ENCODE measurements at regions not wholly inside any gene's neighbourhood (a gene's known extent, or its start where the extent isn't known, plus 50 kb on each side); places are given as distances from the start of the nearest gene placed in this dataset.

DNA sequence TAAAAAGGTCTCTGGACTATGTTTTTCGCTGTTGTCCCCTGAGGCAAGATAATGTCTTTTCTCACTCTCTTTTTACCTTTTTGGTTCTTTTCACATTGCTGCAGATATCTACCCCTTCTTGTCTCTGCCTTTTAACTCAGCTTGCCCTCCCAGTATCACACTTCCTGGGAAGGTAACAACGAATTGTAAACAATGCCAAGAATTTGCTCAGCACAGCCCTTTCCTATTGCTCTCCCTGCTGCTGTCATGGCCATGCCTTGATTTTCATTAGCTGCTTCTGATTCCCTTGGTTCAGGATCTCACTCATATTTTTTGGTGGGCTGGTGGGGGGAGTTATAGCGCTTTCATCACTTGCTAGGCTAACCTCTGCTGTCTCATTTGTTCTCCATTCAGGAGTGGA lies 123.1 kb upstream of the DPH6 start:
- BruUV-seq (replicated peaks) = no TSS peak
- Mint-ChIP-seq H3K9me3 (ENCODE audit: low read depth, unreplicated experiment) (no peaks in the 10 kb centered on the region), H3K4me3 (ENCODE audit: low read depth, unreplicated experiment) (no peak overlapping the region), H3K27ac (ENCODE audit: unreplicated experiment) (no peak overlapping the region), H3K36me3 (ENCODE audit: insufficient read depth, unreplicated experiment) (no peaks in the 10 kb centered on the region), H3K27me3 (ENCODE audit: unreplicated experiment) (no peaks in the 10 kb centered on the region), H3K4me1 (ENCODE audit: low read depth, unreplicated experiment) (no peaks in the 10 kb centered on the region)
- CTCF ChIA-PET = no interaction called here
- TF ChIP-seq, protein P1, sequence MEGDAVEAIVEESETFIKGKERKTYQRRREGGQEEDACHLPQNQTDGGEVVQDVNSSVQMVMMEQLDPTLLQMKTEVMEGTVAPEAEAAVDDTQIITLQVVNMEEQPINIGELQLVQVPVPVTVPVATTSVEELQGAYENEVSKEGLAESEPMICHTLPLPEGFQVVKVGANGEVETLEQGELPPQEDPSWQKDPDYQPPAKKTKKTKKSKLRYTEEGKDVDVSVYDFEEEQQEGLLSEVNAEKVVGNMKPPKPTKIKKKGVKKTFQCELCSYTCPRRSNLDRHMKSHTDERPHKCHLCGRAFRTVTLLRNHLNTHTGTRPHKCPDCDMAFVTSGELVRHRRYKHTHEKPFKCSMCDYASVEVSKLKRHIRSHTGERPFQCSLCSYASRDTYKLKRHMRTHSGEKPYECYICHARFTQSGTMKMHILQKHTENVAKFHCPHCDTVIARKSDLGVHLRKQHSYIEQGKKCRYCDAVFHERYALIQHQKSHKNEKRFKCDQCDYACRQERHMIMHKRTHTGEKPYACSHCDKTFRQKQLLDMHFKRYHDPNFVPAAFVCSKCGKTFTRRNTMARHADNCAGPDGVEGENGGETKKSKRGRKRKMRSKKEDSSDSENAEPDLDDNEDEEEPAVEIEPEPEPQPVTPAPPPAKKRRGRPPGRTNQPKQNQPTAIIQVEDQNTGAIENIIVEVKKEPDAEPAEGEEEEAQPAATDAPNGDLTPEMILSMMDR (IDR thresholded peaks at IDR 0.05; ENCODE audit: unreplicated experiment) = no peak
- intact Hi-C loops (cut with micrococcal nuclease; ENCODE audit: unreplicated experiment) = no loop called here
- no peak for DNase-seq

DNA sequence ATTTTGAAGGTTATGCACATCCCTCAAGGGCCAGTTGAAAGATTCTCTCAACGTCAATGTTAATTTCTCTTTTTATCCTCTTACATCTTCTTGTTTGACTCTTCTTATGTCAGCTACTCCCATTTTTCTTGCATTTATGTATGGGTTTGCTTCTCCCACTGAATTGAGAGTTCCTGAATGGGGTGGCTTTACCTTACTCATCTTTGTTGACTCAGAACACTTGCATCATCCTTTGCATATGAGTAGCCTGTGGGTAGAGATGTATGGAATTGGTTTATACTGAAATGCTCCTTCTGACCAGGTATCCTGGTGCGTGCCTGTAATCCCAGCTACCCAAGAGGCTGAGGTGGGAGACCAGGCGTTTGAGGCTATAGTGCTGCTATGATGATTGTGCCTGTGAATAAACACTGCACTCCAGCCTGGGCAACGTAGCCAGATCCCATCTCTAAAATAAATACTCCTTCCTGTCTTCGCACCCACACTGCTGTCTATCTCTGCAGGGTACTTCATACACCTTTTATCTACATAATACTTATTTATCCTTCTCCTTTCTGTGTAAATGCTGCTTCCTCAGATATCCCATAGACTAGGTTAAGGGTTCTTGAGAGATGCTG lies 123.6 kb upstream of the DPH6 start:
- intact Hi-C loops (cut with micrococcal nuclease; ENCODE audit: unreplicated experiment) = no loop called here

DNA sequence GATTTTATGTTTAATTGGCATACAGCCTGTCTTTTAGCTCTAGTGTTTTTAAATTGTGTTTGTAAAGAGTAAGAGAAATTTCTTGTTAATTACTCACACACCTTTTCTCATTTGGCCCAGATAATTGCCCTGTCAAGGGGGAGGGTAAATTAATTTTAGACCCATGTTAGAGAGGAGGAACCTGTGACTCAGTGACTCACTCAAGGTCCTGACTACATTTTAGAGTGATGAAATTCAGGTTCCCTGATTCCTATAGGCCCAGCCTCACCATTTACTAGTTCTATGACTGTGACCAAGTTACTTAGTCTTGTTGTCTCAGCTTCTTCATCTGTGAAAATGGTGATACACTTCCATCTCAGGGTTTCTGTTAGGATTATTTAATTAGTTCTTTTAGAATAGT lies 125.2 kb upstream of the DPH6 start:
- intact Hi-C loops (cut with micrococcal nuclease; ENCODE audit: unreplicated experiment) = no loop called here
- H3K36me3 Mint-ChIP-seq (ENCODE audit: insufficient read depth, unreplicated experiment) = no peaks in the 10 kb centered on the region
- no peaks in the 10 kb centered on the region for H3K9me3 Mint-ChIP-seq (ENCODE audit: low read depth, unreplicated experiment)
- TF ChIP-seq, protein P1 (IDR thresholded peaks at IDR 0.05; ENCODE audit: unreplicated experiment) = no peak
- no peaks in the 10 kb centered on the region for H3K27me3 Mint-ChIP-seq (ENCODE audit: unreplicated experiment)
- H3K4me1 Mint-ChIP-seq (ENCODE audit: low read depth, unreplicated experiment) = no peaks in the 10 kb centered on the region
- BruUV-seq (replicated peaks) = no TSS peak
- no peak overlapping the region for H3K4me3 Mint-ChIP-seq (ENCODE audit: low read depth, unreplicated experiment)
- CTCF ChIA-PET = no interaction called here
- DNase-seq = no peak
- no peak overlapping the region for H3K27ac Mint-ChIP-seq (ENCODE audit: unreplicated experiment)

More for the DNA sequence above, 123.6 kb upstream of the DPH6 start:
- Mint-ChIP-seq H3K27ac (ENCODE audit: unreplicated experiment) (no peak overlapping the region), H3K4me1 (ENCODE audit: low read depth, unreplicated experiment) (no peaks in the 10 kb centered on the region), H3K36me3 (ENCODE audit: insufficient read depth, unreplicated experiment) (no peaks in the 10 kb centered on the region), H3K4me3 (ENCODE audit: low read depth, unreplicated experiment) (no peak overlapping the region), H3K9me3 (ENCODE audit: low read depth, unreplicated experiment) (no peaks in the 10 kb centered on the region), H3K27me3 (ENCODE audit: unreplicated experiment) (no peaks in the 10 kb centered on the region)
- CTCF ChIA-PET = no interaction called here
- BruUV-seq (replicated peaks) = no TSS peak
- no peak for DNase-seq
- TF ChIP-seq, protein P1 (IDR thresholded peaks at IDR 0.05; ENCODE audit: unreplicated experiment) = no peak

DNA sequence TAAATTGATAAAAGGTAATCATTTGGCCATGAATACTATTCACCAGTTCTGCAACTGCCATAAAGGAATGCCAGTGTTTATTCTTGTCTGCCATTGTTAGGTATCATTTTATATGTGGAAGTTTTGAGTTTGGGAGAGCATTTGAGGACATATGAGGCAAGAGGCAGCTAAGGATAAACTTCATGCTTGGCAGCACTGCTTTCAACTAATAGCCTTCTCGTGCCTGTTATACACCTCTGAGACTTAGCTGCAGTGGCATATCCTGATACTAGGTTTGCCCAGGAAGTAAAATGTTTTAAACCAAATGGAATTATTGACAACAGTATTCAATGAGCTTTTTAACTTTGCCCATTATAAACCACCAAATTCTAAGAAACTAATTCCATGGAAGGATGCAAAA lies 126.0 kb upstream of the DPH6 start:
- no peaks in the 10 kb centered on the region for H3K36me3 Mint-ChIP-seq (ENCODE audit: insufficient read depth, unreplicated experiment)
- no peak overlapping the region for H3K4me3 Mint-ChIP-seq (ENCODE audit: low read depth, unreplicated experiment)
- H3K27me3 Mint-ChIP-seq (ENCODE audit: unreplicated experiment) = no peaks in the 10 kb centered on the region
- intact Hi-C loops (cut with micrococcal nuclease; ENCODE audit: unreplicated experiment) = no loop called here
- no peaks in the 10 kb centered on the region for H3K9me3 Mint-ChIP-seq (ENCODE audit: low read depth, unreplicated experiment)
- CTCF ChIA-PET = no interaction called here
- BruUV-seq (replicated peaks) = no TSS peak
- no peak for DNase-seq
- no peak overlapping the region for H3K27ac Mint-ChIP-seq (ENCODE audit: unreplicated experiment)
- TF ChIP-seq, protein P1 (IDR thresholded peaks at IDR 0.05; ENCODE audit: unreplicated experiment) = no peak
- H3K4me1 Mint-ChIP-seq (ENCODE audit: low read depth, unreplicated experiment) = no peaks in the 10 kb centered on the region

All from Calu3 (cell line).